CD14-positive monocyte (primary cell): ENCODE measurements at regions not wholly inside any gene's neighbourhood (a gene's known extent, or its start where the extent isn't known, plus 50 kb on each side); places are given as distances from the start of the nearest gene placed in this dataset.

Source experiments
- DNase-seq, 3 donors: peaks; one replicate each; pipeline ENCODE4 v3.0.0-alpha.2; 2011 to 2022
- H2AFZ ChIP-seq: 2 replicates; pipeline ENCODE4 v1.6.0; 2012; ENCODE audit warnings: mild to moderate bottlenecking, low read depth, low read length, inconsistent platforms; ENCODE audit not compliant: insufficient read depth, poor library complexity, severe bottlenecking
- H3K27ac ChIP-seq, 2 donors: 1 replicate in 1 of 2; 2 replicates in 1 of 2; pipeline ENCODE4 v1.5.1; 2012 to 2013; ENCODE audit warnings: low read length in 2 of 2, control low read depth in 1 of 2, inconsistent platforms in 1 of 2, low read depth in 1 of 2, mild to moderate bottlenecking in 1 of 2
- H3K27me3 ChIP-seq, 2 donors: one replicate each; pipeline versions ENCODE4 v1.6.0 to v1.6.1; 2011 to 2013; ENCODE audit warnings: low read length in 2 of 2; ENCODE audit not compliant: control insufficient read depth in 2 of 2, insufficient read depth in 2 of 2
- H3K36me3 ChIP-seq, 2 donors: replicated peaks in 1 of 2; 1 replicate in 1 of 2; 2 replicates in 1 of 2; pipeline versions ENCODE4 v1.5.1 to v1.6.1; 2012 to 2013; ENCODE audit warnings: low read length in 2 of 2, control low read depth in 1 of 2, inconsistent platforms in 1 of 2, mild to moderate bottlenecking in 1 of 2; ENCODE audit not compliant: insufficient read depth in 2 of 2, control insufficient read depth in 1 of 2
- H3K4me1 ChIP-seq, 2 donors: 1 replicate in 1 of 2; 2 replicates in 1 of 2; pipeline versions ENCODE4 v1.5.1 to v1.6.1; 2012 to 2013; ENCODE audit warnings: low read length in 2 of 2, control low read depth in 1 of 2, inconsistent platforms in 1 of 2, mild to moderate bottlenecking in 1 of 2, moderate library complexity in 1 of 2; ENCODE audit not compliant: insufficient read depth in 2 of 2, control insufficient read depth in 1 of 2
- H3K4me2 ChIP-seq: replicated peaks from 2 replicates; pipeline ENCODE3; 2012; ENCODE audit warnings: low read length, moderate library complexity, mild to moderate bottlenecking; ENCODE audit not compliant: poor library complexity, severe bottlenecking; ENCODE audit errors: extremely low read depth
- H3K4me3 ChIP-seq, 3 experiments: fragments of 200-600 bp in 1 of 3; sonication (generic) in 1 of 3; replicated peaks in 1 of 3; 1 replicate in 2 of 3; 2 replicates in 1 of 3; pipeline ENCODE4 v1.5.1; 2011 to 2013; ENCODE audit warnings: low read length in 3 of 3, mild to moderate bottlenecking in 3 of 3, control low read depth in 2 of 3, low read depth in 2 of 3, inconsistent platforms in 1 of 3, moderate library complexity in 1 of 3
- H3K79me2 ChIP-seq: 2 replicates; pipeline ENCODE4 v1.6.0; 2012; ENCODE audit warnings: mild to moderate bottlenecking, control low read depth, inconsistent platforms, low read length, moderate library complexity; ENCODE audit not compliant: insufficient read depth
- H3K9ac ChIP-seq: 2 replicates; pipeline ENCODE4 v1.6.0; 2017; ENCODE audit warnings: low read length, mild to moderate bottlenecking; ENCODE audit not compliant: insufficient read depth, poor library complexity, severe bottlenecking
- H3K9me3 ChIP-seq, 2 donors: replicated peaks in 1 of 2; 1 replicate in 1 of 2; 2 replicates in 1 of 2; pipeline versions ENCODE4 v1.5.1 to v1.6.1; 2012 to 2013; ENCODE audit warnings: low read length in 2 of 2, control low read depth in 1 of 2; ENCODE audit not compliant: control insufficient read depth in 1 of 2, insufficient read depth in 1 of 2
- H4K20me1 ChIP-seq: 2 replicates; pipeline ENCODE4 v1.6.0; 2012; ENCODE audit warnings: mild to moderate bottlenecking, low read length, control low read depth, moderate library complexity; ENCODE audit not compliant: insufficient read depth
- H3K27ac Mint-ChIP-seq, 7 donors: one replicate each; pipeline ENCODE4 v1.8.0; 2020; ENCODE audit warnings: mild to moderate bottlenecking in 7 of 7, mixed read lengths in 7 of 7, moderate library complexity in 6 of 7, inconsistent platforms in 2 of 7
- H3K27me3 Mint-ChIP-seq, 3 donors: one replicate each; pipeline ENCODE4 v1.8.0; 2021 to 2022; ENCODE audit warnings: low read depth in 3 of 3, mild to moderate bottlenecking in 3 of 3, mixed read lengths in 3 of 3, moderate library complexity in 3 of 3, inconsistent platforms in 1 of 3
- H3K36me3 Mint-ChIP-seq, 2 donors: one replicate each; pipeline ENCODE4 v1.8.0; 2020; ENCODE audit warnings: mixed read lengths in 2 of 2, inconsistent platforms in 1 of 2, mild to moderate bottlenecking in 1 of 2
- H3K4me1 Mint-ChIP-seq: one replicate; pipeline ENCODE4 v1.8.0; 2020; ENCODE audit warnings: mild to moderate bottlenecking, mixed read lengths
- H3K4me3 Mint-ChIP-seq, 2 donors: one replicate each; pipeline ENCODE4 v1.8.0; 2020; ENCODE audit warnings: mild to moderate bottlenecking in 2 of 2, mixed read lengths in 2 of 2, moderate library complexity in 1 of 2
- H3K9me3 Mint-ChIP-seq, 7 donors: one replicate each; pipeline ENCODE4 v1.8.0; 2020 to 2022; ENCODE audit warnings: mixed read lengths in 7 of 7, mild to moderate bottlenecking in 6 of 7, moderate library complexity in 6 of 7, inconsistent platforms in 2 of 7
- CTCF ChIP-seq: fragments of 200-600 bp; IDR thresholded peaks from one replicate; pipeline ENCODE4 v1.8.0; 2022; ENCODE audit warnings: antibody characterized with exemption, mild to moderate bottlenecking
- WGBS: methylation state at CpG from one replicate; pipeline ENCODE4 v1.1.5; 2013; ENCODE audit warnings: missing lambda C conversion rate; ENCODE audit not compliant: insufficient coverage; 5-methylcytosine and 5-hydroxymethylcytosine counted together
- intact Hi-C, 2 donors: fragments of 100-400 bp; cut with micrococcal nuclease; formaldehyde crosslinking; loops; one replicate each; pipeline versions ENCODE4 v1.15.0 to v1.15.1; 2023

- no CpG with 5 or more reads among the region's 1 CpG for WGBS
- Histone ChIP-seq H2AFZ (no peak overlapping the region), H3K79me2 (no peaks in the 10 kb centered on the region), H4K20me1 (no peaks in the 10 kb centered on the region), H3K9me3 (no peaks in the 10 kb centered on the region), H3K27me3 (no peaks in the 10 kb centered on the region), H3K9ac (no peak overlapping the region), H3K4me3 (no peak overlapping the region), H3K4me1 (no peaks in the 10 kb centered on the region), H3K36me3 (no peaks in the 10 kb centered on the region), H3K4me2 (no peak overlapping the region), H3K27ac (no peak overlapping the region)
- Mint-ChIP-seq H3K4me3 (no peak overlapping the region), H3K27me3 (peaks cover 0 to 8% (median 2%) of the 10 kb centered on the region in 3 donors), H3K27ac (no peak overlapping the region), H3K9me3 (peaks cover 0 to 3% (median 0%) of the 10 kb centered on the region in 7 donors), H3K4me1 (no peaks in the 10 kb centered on the region), H3K36me3 (no peaks in the 10 kb centered on the region)
- intact Hi-C loops: no loop called here
- no peak for TF ChIP-seq CTCF
- no peak for DNase-seq
These were observed 253.7 kb downstream of the GRIN2B start for GRCh38 chr12:13727707-13728195.

- no peaks in the 10 kb centered on the region for H4K20me1 ChIP-seq
- H3K27ac ChIP-seq: no peak overlapping the region
- no peak for DNase-seq
- H3K79me2 ChIP-seq: no peaks in the 10 kb centered on the region
- H3K27me3 ChIP-seq: peaks cover 0 to 2% of the 10 kb centered on the region in 2 donors
- H3K4me1 ChIP-seq: no peaks in the 10 kb centered on the region
- H3K9me3 ChIP-seq: no peaks in the 10 kb centered on the region
- intact Hi-C loops: no loop called here
- 80% methylated on average over 1 of the region's 1 CpG for WGBS
- no peaks in the 10 kb centered on the region for H3K36me3 ChIP-seq
- no peak overlapping the region for H3K4me3 Mint-ChIP-seq
- H3K4me3 ChIP-seq: no peak overlapping the region
- H3K9me3 Mint-ChIP-seq: peaks cover 0 to 2% (median 0%) of the 10 kb centered on the region in 7 donors
- H3K4me2 ChIP-seq: no peak overlapping the region
- TF ChIP-seq CTCF: no peak
- H3K9ac ChIP-seq: no peak overlapping the region
- H2AFZ ChIP-seq: no peak overlapping the region
- no peaks in the 10 kb centered on the region for H3K4me1 Mint-ChIP-seq
- peaks cover 0 to 4% (median 2%) of the 10 kb centered on the region in 3 donors for H3K27me3 Mint-ChIP-seq
- H3K27ac Mint-ChIP-seq: peak overlapping the region in 1 of 7 donors; percentile 58
- no peaks in the 10 kb centered on the region for H3K36me3 Mint-ChIP-seq
These were observed 256.4 kb downstream of the GRIN2B start for GRCh38 chr12:13725049-13725448.
